Upper lobe of left lung (tissue), 4 donors: ENCODE measurements at regions not wholly inside any gene's neighbourhood (a gene's known extent, or its start where the extent isn't known, plus 50 kb on each side); places are given as distances from the start of the nearest gene placed in this dataset.

ENCODE experiments used
- CTCF ChIP-seq, 6 experiments: fragments of 450-650 bp in 4 of 6; fragments of 200-600 bp in 2 of 6; sonication (generic) in 2 of 6; IDR thresholded peaks; one replicate each; pipeline ENCODE4 v1.5.1; 2016 to 2019; ENCODE audit warnings: antibody characterized with exemption in 6 of 6
- EP300 ChIP-seq, 4 donors: sonication (generic); formaldehyde crosslinking; IDR thresholded peaks; one replicate each; pipeline ENCODE4 v1.5.1; 2017; ENCODE audit warnings: antibody characterized with exemption in 4 of 4, control low read depth in 2 of 4
- POLR2A ChIP-seq, 4 donors: fragments of 450-650 bp; IDR thresholded peaks; one replicate each; pipeline ENCODE4 v1.5.1; 2016 to 2017; ENCODE audit warnings: antibody characterized with exemption in 4 of 4, mild to moderate bottlenecking in 2 of 4
- POLR2AphosphoS5 ChIP-seq, 2 donors: sonication (generic); formaldehyde crosslinking; IDR thresholded peaks; one replicate each; pipeline ENCODE4 v1.5.1; 2017; ENCODE audit warnings: antibody characterized with exemption in 2 of 2

- TF ChIP-seq CTCF (IDR thresholded peaks at IDR 0.05) (no peak), POLR2AphosphoS5 (IDR thresholded peaks at IDR 0.05) (no peak), EP300 (IDR thresholded peaks at IDR 0.05) (no peak), POLR2A (IDR thresholded peaks at IDR 0.05) (no peak)
These were observed 1257.3 kb upstream of the DIAPH2 start for GRCh38 chrX:95427389-95427788.
